Esophagus muscularis mucosa (tissue), 3 donors: ENCODE measurements at regions not wholly inside any gene's neighbourhood (a gene's known extent, or its start where the extent isn't known, plus 50 kb on each side); places are given as distances from the start of the nearest gene placed in this dataset.

Source experiments
- CTCF ChIP-seq, 3 experiments: fragments of 200-600 bp in 2 of 3; fragments of 450-650 bp in 1 of 3; sonication (generic) in 2 of 3; IDR thresholded peaks; one replicate each; pipeline ENCODE4 v1.5.1; 2017 to 2019; ENCODE audit warnings: antibody characterized with exemption in 3 of 3, mild to moderate bottlenecking in 2 of 3, moderate library complexity in 1 of 3
- POLR2A ChIP-seq: fragments of 450-650 bp; IDR thresholded peaks from one replicate; pipeline ENCODE4 v1.6.1; 2017; ENCODE audit warnings: antibody characterized with exemption, moderate library complexity, mild to moderate bottlenecking, low read depth
- POLR2AphosphoS5 ChIP-seq, 2 donors: sonication (generic); formaldehyde crosslinking; IDR thresholded peaks; one replicate each; pipeline ENCODE4 v1.6.1; 2017; ENCODE audit warnings: antibody characterized with exemption in 2 of 2

- no peak for TF ChIP-seq CTCF (IDR thresholded peaks at IDR 0.05)
- TF ChIP-seq POLR2A: no peak
- no peak for TF ChIP-seq POLR2AphosphoS5 (IDR thresholded peaks at IDR 0.05)
Observed at GRCh38 chr6:91490671-91491301, 903.9 kb upstream of the MAP3K7 start.
